GM23248 (cell line): ENCODE measurements at regions not wholly inside any gene's neighbourhood (a gene's known extent, or its start where the extent isn't known, plus 50 kb on each side); places are given as distances from the start of the nearest gene placed in this dataset.

ENCODE experiments used
- DNase-seq: peaks from one replicate; pipeline ENCODE4 v3.0.0-alpha.2; 2015
- H2AFZ ChIP-seq: fragments of 200-600 bp; sonication (generic); 2 replicates; pipeline ENCODE4 v1.6.1; 2016; ENCODE audit warnings: antibody characterized with exemption
- H3F3A ChIP-seq: fragments of 200-600 bp; sonication (generic); 2 replicates; pipeline ENCODE4 v1.6.1; 2016; ENCODE audit warnings: mild to moderate bottlenecking, antibody characterized with exemption, mixed run types; ENCODE audit not compliant: insufficient read depth
- H3K27ac ChIP-seq: fragments of 200-600 bp; sonication (generic); 2 replicates; pipeline ENCODE4 v1.5.1; 2016; ENCODE audit warnings: mild to moderate bottlenecking
- H3K27me3 ChIP-seq: fragments of 200-600 bp; sonication (generic); replicated peaks from 2 replicates; pipeline ENCODE4 v1.6.1; 2016; ENCODE audit warnings: mild to moderate bottlenecking; ENCODE audit not compliant: insufficient read depth
- H3K36me3 ChIP-seq: fragments of 200-600 bp; sonication (generic); 2 replicates; pipeline ENCODE4 v1.6.1; 2016; ENCODE audit warnings: low read depth, mild to moderate bottlenecking
- H3K4me1 ChIP-seq: fragments of 200-600 bp; sonication (generic); 2 replicates; pipeline ENCODE4 v1.6.1; 2016; ENCODE audit warnings: mild to moderate bottlenecking; ENCODE audit not compliant: insufficient read depth
- H3K4me2 ChIP-seq: fragments of 200-600 bp; sonication (generic); one replicate; pipeline ENCODE4 v1.6.1; 2016; ENCODE audit warnings: mild to moderate bottlenecking; ENCODE audit not compliant: unreplicated experiment
- H3K4me3 ChIP-seq: fragments of 200-600 bp; sonication (generic); 2 replicates; pipeline ENCODE4 v1.5.1; 2016; ENCODE audit warnings: mild to moderate bottlenecking
- H3K79me2 ChIP-seq: fragments of 200-600 bp; sonication (generic); 2 replicates; pipeline ENCODE4 v1.6.1; 2016; ENCODE audit warnings: mild to moderate bottlenecking; ENCODE audit not compliant: insufficient read depth
- H3K9ac ChIP-seq: fragments of 200-600 bp; sonication (generic); 2 replicates; pipeline ENCODE4 v1.6.1; 2016; ENCODE audit warnings: mild to moderate bottlenecking
- H3K9me2 ChIP-seq: fragments of 200-600 bp; sonication (generic); 2 replicates; pipeline ENCODE4 v1.6.1; 2016; ENCODE audit warnings: mixed run types, mild to moderate bottlenecking, moderate library complexity; ENCODE audit not compliant: insufficient read depth
- H3K9me3 ChIP-seq: fragments of 200-600 bp; sonication (generic); one replicate; pipeline ENCODE4 v1.6.1; 2017; ENCODE audit warnings: low read depth
- H4K20me1 ChIP-seq: fragments of 200-600 bp; sonication (generic); 2 replicates; pipeline ENCODE4 v1.6.0; 2016; ENCODE audit not compliant: insufficient read depth
- EZH2 ChIP-seq: fragments of 200-600 bp; sonication (generic); IDR thresholded peaks from 2 replicates; pipeline ENCODE4 v1.6.1; 2018; ENCODE audit warnings: antibody characterized with exemption, mild to moderate bottlenecking; ENCODE audit not compliant: insufficient read depth, poor library complexity, severe bottlenecking
- EZH2phosphoT487 ChIP-seq: fragments of 200-600 bp; sonication (generic); IDR thresholded peaks from 2 replicates; pipeline ENCODE4 v1.6.1; 2018; ENCODE audit warnings: antibody characterized with exemption, moderate library complexity, mild to moderate bottlenecking, low read depth; ENCODE audit not compliant: insufficient read depth
- WGBS, 2 experiments: methylation state at CpG; one replicate each; pipeline ENCODE4 v1.1.6; 2015 to 2017; ENCODE audit warnings: low lambda C conversion rate in 2 of 2, low coverage in 1 of 2; ENCODE audit errors: missing lambda C conversion rate in 2 of 2; 5-methylcytosine and 5-hydroxymethylcytosine counted together
- in situ Hi-C: fragments of 300-500 bp; cut with MboI; formaldehyde crosslinking; loops from 2 replicates; pipeline ENCODE4 v1.15.0; 2020

- peaks cover 27% of the 10 kb centered on the region for H3K4me1 ChIP-seq
- H3K9me2 ChIP-seq: no peaks in the 10 kb centered on the region
- H3F3A ChIP-seq: peaks cover 19% of the 10 kb centered on the region; the same call in 1 of the 2 replicates
- H3K27me3 ChIP-seq: no peaks in the 10 kb centered on the region
- H3K36me3 ChIP-seq: no peaks in the 10 kb centered on the region
- no peak for DNase-seq
- no peak overlapping the region for H3K9ac ChIP-seq
- no peaks in the 10 kb centered on the region for H3K9me3 ChIP-seq
- H4K20me1 ChIP-seq: no peaks in the 10 kb centered on the region
- no peaks in the 10 kb centered on the region for H3K79me2 ChIP-seq
- 84 to 91% methylated on average over 5 of the region's 5 CpGs for WGBS, 2 experiments
- H3K4me2 ChIP-seq: no peak overlapping the region
- no peak overlapping the region for H3K4me3 ChIP-seq
- TF ChIP-seq EZH2phosphoT487: no peak
- no peak for TF ChIP-seq EZH2
- no peak overlapping the region for H3K27ac ChIP-seq
- in situ Hi-C loops: no loop called here
- H2AFZ ChIP-seq: no peak overlapping the region
Observed at GRCh38 chr6:146999766-147000165, 204.5 kb upstream of the STXBP5 start.

GRCh38 chr6:147000545-147001488 lies 203.4 kb upstream of the STXBP5 start:
- 0 out of 2 replicates have a peak overlapping the region, but pooled peaks have one; percentile 1 for H3K27ac ChIP-seq
- H2AFZ ChIP-seq: peak overlapping the region; percentile 59
- no peak overlapping the region for H3K9ac ChIP-seq

GRCh38 chr6:147001621-147002020 lies 202.6 kb upstream of the STXBP5 start:
- peaks cover 19% of the 10 kb centered on the region; the same call in 1 of the 2 replicates for H3F3A ChIP-seq
- peak; percentile 53 for DNase-seq
- no peaks in the 10 kb centered on the region for H3K79me2 ChIP-seq
- H4K20me1 ChIP-seq: no peaks in the 10 kb centered on the region
- H3K9me3 ChIP-seq: no peaks in the 10 kb centered on the region
- H3K27ac ChIP-seq: 0 out of 2 replicates have a peak overlapping the region, but pooled peaks have one; percentile 1
- H3K9me2 ChIP-seq: no peaks in the 10 kb centered on the region
- 35 to 38% methylated on average over 1 of the region's 1 CpG for WGBS, 2 experiments
- H3K36me3 ChIP-seq: no peaks in the 10 kb centered on the region
- in situ Hi-C loops: no loop called here
- TF ChIP-seq EZH2phosphoT487: no peak
- TF ChIP-seq EZH2: no peak
- H2AFZ ChIP-seq: peak overlapping the region; percentile 59; the same call in 1 of the 2 replicates
- no peak overlapping the region for H3K4me3 ChIP-seq
- no peak overlapping the region for H3K9ac ChIP-seq
- no peaks in the 10 kb centered on the region for H3K27me3 ChIP-seq
- H3K4me2 ChIP-seq: peak overlapping the region; percentile 59
- H3K4me1 ChIP-seq: peaks cover 27% of the 10 kb centered on the region

More at GRCh38 chr6:147000545-147001488, 203.4 kb upstream of the STXBP5 start:
- Histone ChIP-seq H3K9me3 (no peaks in the 10 kb centered on the region), H3K4me1 (peaks cover 27% of the 10 kb centered on the region), H3K27me3 (no peaks in the 10 kb centered on the region), H3K4me2 (peak overlapping the region; percentile 59), H3K4me3 (peak overlapping the region; percentile 52), H4K20me1 (no peaks in the 10 kb centered on the region), H3K36me3 (no peaks in the 10 kb centered on the region), H3K9me2 (no peaks in the 10 kb centered on the region), H3F3A (peaks cover 19% of the 10 kb centered on the region; the same call in 1 of the 2 replicates), H3K79me2 (no peaks in the 10 kb centered on the region)
- 2 to 4% methylated on average over 9 of the region's 9 CpGs for WGBS, 2 experiments
- DNase-seq: peak; percentile 76
- TF ChIP-seq EZH2 (no peak), EZH2phosphoT487 (no peak)
- in situ Hi-C loops: no loop called here

- Histone ChIP-seq H3K9ac (no peak overlapping the region), H3K9me3 (no peaks in the 10 kb centered on the region), H4K20me1 (no peaks in the 10 kb centered on the region), H3K4me3 (no peak overlapping the region), H3K4me2 (no peak overlapping the region), H3K36me3 (no peaks in the 10 kb centered on the region), H3K79me2 (no peaks in the 10 kb centered on the region), H2AFZ (no peak overlapping the region), H3K27ac (no peak overlapping the region), H3K4me1 (peaks cover 20% of the 10 kb centered on the region), H3K27me3 (no peaks in the 10 kb centered on the region), H3F3A (peaks cover 19% of the 10 kb centered on the region; the same call in 1 of the 2 replicates), H3K9me2 (no peaks in the 10 kb centered on the region)
- TF ChIP-seq EZH2phosphoT487: no peak
- TF ChIP-seq EZH2: no peak
- in situ Hi-C loops: no loop called here
- no peak for DNase-seq
Observed at GRCh38 chr6:147003186-147003585, 201.0 kb upstream of the STXBP5 start.
